ENCODE measurements at regions not wholly inside any gene's neighbourhood (a gene's known extent, or its start where the extent isn't known, plus 50 kb on each side); places are given as distances from the start of the nearest gene placed in this dataset.

DNA sequence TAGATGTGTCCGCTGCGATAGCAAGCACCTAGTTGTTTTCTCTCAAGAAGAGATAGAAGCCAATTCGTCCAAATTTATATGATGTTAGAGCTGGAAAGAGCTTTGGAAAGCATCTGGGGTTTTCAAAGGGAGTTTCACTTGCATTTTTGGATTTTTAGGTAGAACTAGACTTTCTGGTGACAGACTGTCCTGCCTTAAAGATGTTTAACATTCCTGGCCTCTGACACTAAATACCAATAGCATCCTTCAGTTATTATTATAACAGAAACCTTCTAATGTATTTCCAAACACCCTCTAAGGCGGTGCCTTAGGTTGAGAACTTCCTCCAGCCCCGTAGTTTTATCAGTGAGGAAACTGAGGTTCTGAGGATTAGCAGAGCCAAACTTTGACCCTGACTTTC, 305.3 kb downstream of the SATB1 start:
- no peak for TF ChIP-seq YY1 (IDR thresholded peaks at IDR 0.05; ENCODE audit: insufficient read depth, insufficient read length)
- TF ChIP-seq ZNF274 (IDR thresholded peaks at IDR 0.05; ENCODE audit: low read depth, low read length), result no peak
